GM18498 (cell line): ENCODE measurements at regions not wholly inside any gene's neighbourhood (a gene's known extent, or its start where the extent isn't known, plus 50 kb on each side); places are given as distances from the start of the nearest gene placed in this dataset.
"Not testable (repeated sequence)": the region's sequence is repeated elsewhere in the genome, so short reads cannot be mapped to it uniquely, and the experiment has no call there.

Experiments
- ATAC-seq: cut with Tn5 transposase; IDR thresholded peaks from one replicate; pipeline ENCODE4 v1.9.1; 2021; ENCODE audit warnings: mild to moderate bottlenecking, moderate library complexity; ENCODE audit not compliant: unreplicated experiment

DNA sequence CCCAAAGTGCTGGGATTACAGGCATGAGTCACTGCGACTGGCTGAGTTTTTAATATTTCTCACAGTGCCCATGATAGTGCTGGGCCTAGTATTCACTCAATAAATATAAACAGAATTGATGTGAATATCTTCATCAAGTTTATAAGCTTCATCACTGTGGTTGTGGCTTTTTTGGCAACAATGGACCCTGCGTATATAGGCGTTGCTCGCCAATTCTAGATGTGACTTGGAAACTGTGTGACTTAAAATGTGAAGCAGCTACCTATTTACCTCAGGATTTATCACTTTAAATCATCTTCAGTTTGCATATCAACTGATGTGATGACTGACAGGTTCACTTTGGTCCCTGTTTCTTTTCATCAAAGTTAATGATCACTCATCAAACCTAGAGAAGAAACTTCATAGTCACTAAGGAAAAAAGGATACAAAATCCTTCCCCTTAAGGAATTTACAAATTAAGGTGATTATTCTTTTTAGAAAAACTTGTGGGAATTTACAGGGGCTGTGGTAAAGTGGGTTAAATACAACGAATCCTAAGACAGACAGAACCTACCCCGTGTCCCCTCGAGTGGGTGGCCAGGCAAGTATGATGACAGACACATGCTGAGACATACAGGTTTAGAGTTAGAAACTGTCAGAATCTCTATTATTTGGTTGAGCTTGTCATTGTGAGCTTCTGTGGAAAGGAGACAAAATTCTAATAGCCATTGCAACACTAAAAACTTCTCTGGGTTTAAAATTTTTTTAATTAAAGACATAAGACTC lies 101.3 kb downstream of the AKAP11 start:
- no peak for ATAC-seq

DNA sequence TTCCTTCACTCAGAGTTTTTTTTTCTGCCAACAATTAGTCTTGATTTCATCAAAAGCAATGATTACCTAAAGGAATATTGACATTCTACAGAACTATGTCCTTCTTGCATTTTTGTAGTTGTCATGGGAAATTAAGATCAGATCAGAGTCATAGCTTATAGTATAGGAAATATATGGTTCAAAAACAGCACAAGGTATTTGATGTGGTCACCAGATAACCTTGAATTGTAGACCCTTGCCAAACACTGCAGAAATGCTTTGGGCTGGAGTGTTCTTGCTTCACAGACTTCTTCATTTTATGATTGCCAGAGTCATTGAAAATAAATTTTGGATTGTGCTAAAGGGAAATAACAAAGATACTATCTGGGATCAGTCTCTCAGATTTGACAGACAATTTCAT lies 103.7 kb downstream of the AKAP11 start:
- no peak for ATAC-seq

- peak; percentile 85 for ATAC-seq
Measured at GRCh38 chr13:42377640-42378382, 105.9 kb downstream of the AKAP11 start.

- ATAC-seq, result peak; percentile 25
Measured at GRCh38 chr13:42378383-42378780, 106.4 kb downstream of the AKAP11 start.

- ATAC-seq, result no peak
Measured at GRCh38 chr13:42379241-42379640, 107.3 kb downstream of the AKAP11 start.

- peak; percentile 44 for ATAC-seq
Measured at GRCh38 chr13:42380420-42381164, 108.6 kb downstream of the AKAP11 start.

DNA sequence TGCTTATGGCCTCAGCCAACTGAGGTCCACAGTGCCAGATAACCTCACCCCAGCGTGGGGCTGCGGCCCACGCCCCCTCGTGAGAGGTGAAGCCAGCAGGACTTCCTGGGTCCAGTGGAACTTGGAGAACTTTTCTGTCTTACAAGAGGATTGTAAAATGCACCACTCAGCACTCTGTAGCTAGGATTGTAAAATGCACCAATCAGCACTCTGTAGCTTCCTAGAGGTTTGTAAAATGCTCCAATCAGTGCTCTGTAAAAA lies 109.1 kb downstream of the AKAP11 start:
- no peak for ATAC-seq

- not testable (repeated sequence) for ATAC-seq
Measured at GRCh38 chr13:42381426-42381825, 109.5 kb downstream of the AKAP11 start.

GRCh38 chr13:42383025-42383424 lies 111.1 kb downstream of the AKAP11 start:
- ATAC-seq, result no peak

GRCh38 chr13:42384265-42384664 lies 112.3 kb downstream of the AKAP11 start:
- ATAC-seq, result no peak

DNA sequence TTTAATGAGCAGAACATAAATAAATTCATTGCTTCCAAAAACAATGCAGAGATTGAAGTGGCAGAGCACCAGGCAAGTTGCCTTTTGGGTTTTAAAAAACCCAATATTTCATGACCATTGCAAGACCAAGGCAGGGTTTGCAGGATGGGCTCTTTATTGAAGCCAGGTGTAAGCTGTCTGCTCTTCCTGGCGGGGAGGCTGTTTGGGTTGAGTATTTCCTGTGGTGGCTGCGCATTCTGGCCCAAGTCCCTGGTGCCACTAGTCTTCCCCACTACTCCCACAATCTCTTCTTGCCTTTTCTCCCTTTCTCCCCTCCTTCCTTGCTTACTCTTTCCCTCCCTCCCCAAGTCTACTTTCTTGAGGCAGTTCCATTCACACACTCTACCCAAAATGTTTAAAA lies 116.4 kb downstream of the AKAP11 start:
- ATAC-seq, result no peak

DNA sequence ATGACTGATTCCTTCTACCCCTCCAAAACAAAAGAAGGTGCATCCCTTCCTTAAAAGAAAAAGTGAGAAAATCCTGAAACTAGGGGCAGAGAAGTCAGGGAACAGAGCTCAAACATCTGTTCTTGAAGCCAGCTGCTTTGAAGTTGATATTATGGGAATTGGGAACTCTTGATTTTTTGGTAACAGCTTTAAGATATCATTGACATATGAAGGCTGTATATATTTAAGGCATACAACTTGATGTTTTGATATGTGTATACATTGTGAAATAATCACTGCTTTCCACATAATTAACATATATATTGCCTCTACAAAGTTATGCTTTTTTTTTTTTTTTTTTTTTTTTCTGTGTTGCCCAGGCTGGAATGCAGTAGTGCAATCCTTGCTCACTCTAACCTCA lies 117.1 kb downstream of the AKAP11 start:
- no peak for ATAC-seq

GRCh38 chr13:42392180-42392579 lies 120.2 kb downstream of the AKAP11 start:
- ATAC-seq, result no peak

- peak; percentile 77 for ATAC-seq
Measured at GRCh38 chr13:42392716-42393572, 121.0 kb downstream of the AKAP11 start.

GRCh38 chr13:42393573-42394360 lies 121.8 kb downstream of the AKAP11 start:
- ATAC-seq, result no peak

GRCh38 chr13:42394361-42394708 lies 122.4 kb downstream of the AKAP11 start:
- ATAC-seq, result no peak

- no peak for ATAC-seq
Measured at GRCh38 chr13:42394711-42395085, 122.7 kb downstream of the AKAP11 start.

- ATAC-seq, result no peak
Measured at GRCh38 chr13:42395086-42395821, 123.3 kb downstream of the AKAP11 start.

GRCh38 chr13:42396501-42396900 lies 124.5 kb downstream of the AKAP11 start:
- ATAC-seq, result no peak
